Smooth muscle cell (in vitro differentiated cells): ENCODE measurements at regions not wholly inside any gene's neighbourhood (a gene's known extent, or its start where the extent isn't known, plus 50 kb on each side); places are given as distances from the start of the nearest gene placed in this dataset.

Source experiments
- DNase-seq: peaks from one replicate; lab custom pipeline; 2025; ENCODE audit not compliant: unreplicated experiment; lab: John Stamatoyannopoulos, UW
- H2AFZ ChIP-seq: fragments of 200-600 bp; sonication (generic); 2 replicates; pipeline ENCODE4 v1.6.0; 2016; ENCODE audit warnings: antibody characterized with exemption, low read depth, mild to moderate bottlenecking
- H3F3A ChIP-seq: fragments of 200-600 bp; sonication (generic); 2 replicates; pipeline ENCODE4 v1.6.0; 2017; ENCODE audit warnings: antibody characterized with exemption, low read depth
- H3K27ac ChIP-seq: fragments of 200-600 bp; sonication (generic); 2 replicates; pipeline ENCODE4 v1.5.1; 2016; ENCODE audit warnings: low read depth, mild to moderate bottlenecking
- H3K27me3 ChIP-seq: fragments of 200-600 bp; sonication (generic); 2 replicates; pipeline ENCODE4 v1.6.1; 2016; ENCODE audit warnings: low read depth, mild to moderate bottlenecking
- H3K36me3 ChIP-seq: fragments of 200-600 bp; sonication (generic); 2 replicates; pipeline ENCODE4 v1.5.1; 2016; ENCODE audit warnings: low read depth
- H3K4me1 ChIP-seq: fragments of 200-600 bp; sonication (generic); 2 replicates; pipeline ENCODE4 v1.5.1; 2016; ENCODE audit warnings: low read depth
- H3K4me2 ChIP-seq: fragments of 200-600 bp; sonication (generic); 2 replicates; pipeline ENCODE4 v1.6.0; 2016; ENCODE audit warnings: mild to moderate bottlenecking
- H3K4me3 ChIP-seq: fragments of 200-600 bp; sonication (generic); 2 replicates; pipeline ENCODE4 v1.5.1; 2016; ENCODE audit warnings: mild to moderate bottlenecking
- H3K79me2 ChIP-seq: fragments of 200-600 bp; sonication (generic); 2 replicates; pipeline ENCODE4 v1.6.0; 2016; ENCODE audit warnings: low read depth, mild to moderate bottlenecking
- H3K9ac ChIP-seq: fragments of 200-600 bp; sonication (generic); 2 replicates; pipeline ENCODE4 v1.6.0; 2016; ENCODE audit warnings: low read depth
- H3K9me3 ChIP-seq: fragments of 200-600 bp; sonication (generic); replicated peaks from 2 replicates; pipeline ENCODE4 v1.5.1; 2016; ENCODE audit warnings: low read depth
- H4K20me1 ChIP-seq: fragments of 200-600 bp; sonication (generic); 2 replicates; pipeline ENCODE4 v1.6.0; 2016; ENCODE audit warnings: low read depth
- WGBS: methylation state at CpG from one replicate; pipeline ENCODE4 v1.1.7; 2016; ENCODE audit warnings: low lambda C conversion rate; 5-methylcytosine and 5-hydroxymethylcytosine counted together
- TF ChIP-seq, protein P1 (sequence below): fragments of 200-600 bp; sonication (generic); IDR thresholded peaks from 2 replicates; pipeline ENCODE4 v1.5.1; 2017; ENCODE audit warnings: borderline replicate concordance, mild to moderate bottlenecking, antibody characterized with exemption; ENCODE audit not compliant: insufficient read depth, poor library complexity, severe bottlenecking

DNA sequence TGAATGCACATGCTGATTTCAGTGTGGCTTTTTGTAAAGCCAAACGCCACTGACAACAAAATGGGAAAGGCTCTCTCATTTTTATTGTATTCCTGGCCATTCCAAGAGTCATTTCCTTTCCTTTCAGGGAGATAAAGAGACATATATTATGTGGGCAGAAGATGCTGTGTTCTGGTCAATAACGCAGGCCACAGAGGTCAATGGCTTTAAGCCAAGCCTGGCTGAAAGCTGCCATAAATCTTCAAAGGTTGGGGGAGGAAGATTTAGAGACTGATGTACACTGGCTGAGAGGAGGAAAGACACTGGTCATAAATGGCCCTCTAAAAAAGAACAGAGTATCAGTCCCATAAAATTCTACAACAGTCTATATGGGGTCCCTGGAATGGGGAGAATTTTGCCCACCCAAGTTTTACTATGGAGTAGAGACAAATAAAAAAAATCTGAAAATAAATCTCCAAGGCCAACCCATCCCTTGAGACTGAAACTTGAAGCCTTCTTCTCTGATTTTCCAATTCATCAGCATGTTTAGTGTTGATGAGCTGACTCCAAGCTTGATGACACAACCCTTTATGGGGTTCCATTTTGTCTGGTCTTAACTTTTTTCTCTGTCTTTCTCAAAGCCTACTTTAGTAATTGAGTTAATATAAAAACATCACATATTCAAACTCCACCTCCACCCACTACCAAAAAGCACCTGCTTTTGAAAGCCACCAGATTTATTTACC, 152.1 kb upstream of the SLC24A2 start:
- H3K4me3 ChIP-seq, result no peak overlapping the region

GRCh38 chr9:19939734-19940278, 151.0 kb upstream of the SLC24A2 start:
- no peak overlapping the region for H3K9ac ChIP-seq
- peak overlapping the region; percentile 39 for H2AFZ ChIP-seq
- no peak for DNase-seq
- no peaks in the 10 kb centered on the region for H3K27me3 ChIP-seq
- peaks cover 10% of the 10 kb centered on the region for H3F3A ChIP-seq
- WGBS, result 49% methylated on average over 5 of the region's 5 CpGs
- no peaks in the 10 kb centered on the region for H3K9me3 ChIP-seq
- no peaks in the 10 kb centered on the region for H3K36me3 ChIP-seq
- no peak overlapping the region for H3K27ac ChIP-seq
- no peak overlapping the region for H3K4me2 ChIP-seq
- H3K4me3 ChIP-seq, result no peak overlapping the region
- H3K4me1 ChIP-seq, result no peaks in the 10 kb centered on the region
- H4K20me1 ChIP-seq, result no peaks in the 10 kb centered on the region
- H3K79me2 ChIP-seq, result no peaks in the 10 kb centered on the region
- TF ChIP-seq, protein P1, sequence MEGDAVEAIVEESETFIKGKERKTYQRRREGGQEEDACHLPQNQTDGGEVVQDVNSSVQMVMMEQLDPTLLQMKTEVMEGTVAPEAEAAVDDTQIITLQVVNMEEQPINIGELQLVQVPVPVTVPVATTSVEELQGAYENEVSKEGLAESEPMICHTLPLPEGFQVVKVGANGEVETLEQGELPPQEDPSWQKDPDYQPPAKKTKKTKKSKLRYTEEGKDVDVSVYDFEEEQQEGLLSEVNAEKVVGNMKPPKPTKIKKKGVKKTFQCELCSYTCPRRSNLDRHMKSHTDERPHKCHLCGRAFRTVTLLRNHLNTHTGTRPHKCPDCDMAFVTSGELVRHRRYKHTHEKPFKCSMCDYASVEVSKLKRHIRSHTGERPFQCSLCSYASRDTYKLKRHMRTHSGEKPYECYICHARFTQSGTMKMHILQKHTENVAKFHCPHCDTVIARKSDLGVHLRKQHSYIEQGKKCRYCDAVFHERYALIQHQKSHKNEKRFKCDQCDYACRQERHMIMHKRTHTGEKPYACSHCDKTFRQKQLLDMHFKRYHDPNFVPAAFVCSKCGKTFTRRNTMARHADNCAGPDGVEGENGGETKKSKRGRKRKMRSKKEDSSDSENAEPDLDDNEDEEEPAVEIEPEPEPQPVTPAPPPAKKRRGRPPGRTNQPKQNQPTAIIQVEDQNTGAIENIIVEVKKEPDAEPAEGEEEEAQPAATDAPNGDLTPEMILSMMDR, result no peak

More for the DNA sequence above, 152.1 kb upstream of the SLC24A2 start:
- Histone ChIP-seq H3K9ac (no peak overlapping the region), H2AFZ (no peak overlapping the region), H3K4me1 (no peaks in the 10 kb centered on the region), H3K4me2 (peak overlapping the region; percentile 20), H3K79me2 (no peaks in the 10 kb centered on the region), H3K27ac (peak overlapping the region; percentile 5), H4K20me1 (no peaks in the 10 kb centered on the region), H3K9me3 (no peaks in the 10 kb centered on the region), H3K27me3 (no peaks in the 10 kb centered on the region), H3K36me3 (no peaks in the 10 kb centered on the region), H3F3A (peaks cover 10% of the 10 kb centered on the region)
- WGBS, result 12% methylated on average over 2 of the region's 2 CpGs
- TF ChIP-seq, protein P1, result no peak
- no peak for DNase-seq

DNA sequence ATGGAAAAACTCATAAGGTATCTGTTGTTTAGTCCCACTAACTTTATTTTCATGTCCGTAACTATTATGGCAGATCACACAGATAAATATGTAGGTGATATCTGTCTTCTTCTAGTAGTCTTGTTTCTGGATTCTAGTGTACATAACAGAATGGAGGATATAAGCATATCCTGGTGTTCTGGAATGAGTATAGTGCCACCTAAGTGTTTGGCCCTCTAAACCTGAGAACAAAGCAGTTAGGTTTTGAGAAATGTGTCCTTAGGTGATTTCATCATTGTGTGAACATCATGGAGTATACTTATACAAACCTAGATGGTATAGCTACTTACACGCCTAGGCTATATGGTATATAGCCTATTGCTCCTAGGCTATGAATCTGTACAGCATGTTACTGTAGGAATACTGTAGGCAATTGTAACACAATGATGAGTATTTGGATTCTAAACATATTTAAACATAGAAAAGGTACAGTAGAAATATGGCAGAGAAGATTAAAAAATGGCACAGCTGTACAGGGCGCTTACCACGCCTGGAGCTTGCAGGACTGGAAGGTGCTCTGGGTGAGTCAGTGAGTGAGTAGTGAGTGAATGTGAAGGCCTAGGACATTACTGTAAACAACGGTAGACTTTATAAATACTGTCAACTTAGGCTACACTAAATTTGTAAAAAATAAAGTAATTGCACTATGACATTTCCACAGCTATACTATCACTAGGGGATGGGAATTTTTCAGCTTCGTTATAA, 150.3 kb upstream of the SLC24A2 start:
- H3K9me3 ChIP-seq, result no peaks in the 10 kb centered on the region
- no peak overlapping the region for H3K4me3 ChIP-seq
- H3K27ac ChIP-seq, result no peak overlapping the region
- no peaks in the 10 kb centered on the region for H4K20me1 ChIP-seq
- TF ChIP-seq, protein P1, result no peak
- no peaks in the 10 kb centered on the region for H3K36me3 ChIP-seq
- H3K4me2 ChIP-seq, result no peak overlapping the region
- H2AFZ ChIP-seq, result no peak overlapping the region
- WGBS, result 76% methylated on average over 6 of the region's 6 CpGs
- no peaks in the 10 kb centered on the region for H3K4me1 ChIP-seq
- no peaks in the 10 kb centered on the region for H3K27me3 ChIP-seq
- peaks cover 10% of the 10 kb centered on the region for H3F3A ChIP-seq
- no peaks in the 10 kb centered on the region for H3K79me2 ChIP-seq
- H3K9ac ChIP-seq, result no peak overlapping the region
- DNase-seq, result no peak
